ENCODE measurements at regions not wholly inside any gene's neighbourhood (a gene's known extent, or its start where the extent isn't known, plus 50 kb on each side); places are given as distances from the start of the nearest gene placed in this dataset.

- no TSS peak for BruUV-seq (replicated peaks)
- Histone ChIP-seq H3K9ac (replicated peaks; ENCODE audit: extremely low read depth, insufficient read depth, low read length) (no peak overlapping the region), H3K27me3 (ENCODE audit: control insufficient read depth in 2 of 2, insufficient read depth in 2 of 2, low read length in 2 of 2) (no peaks in the 10 kb centered on the region), H3K4me1 (ENCODE audit: control insufficient read depth, extremely low read depth, insufficient read depth, low read length) (peaks cover 7% of the 10 kb centered on the region), H3K27ac (ENCODE audit: insufficient read depth, low read depth, low read length) (no peak overlapping the region), H4K20me1 (replicated peaks; ENCODE audit: control insufficient read depth, extremely low read depth, insufficient read depth, low read length) (no peaks in the 10 kb centered on the region), H3K4me3 (replicated peaks in 1 of 3; ENCODE audit: insufficient read depth in 1 of 3, low read depth in 1 of 3, low read length in 3 of 3) (no peak overlapping the region), H3K9me1 (replicated peaks; ENCODE audit: control insufficient read depth, extremely low read depth, insufficient read depth, low read length) (no peaks in the 10 kb centered on the region), H3K9me3 (replicated peaks; ENCODE audit: control insufficient read depth, insufficient read depth, low read length) (no peaks in the 10 kb centered on the region), H2AFZ (ENCODE audit: low read depth, low read length) (peak overlapping the region; percentile 23), H3K4me2 (ENCODE audit: insufficient read depth, low read length) (peak overlapping the region; percentile 8), H3K36me3 (ENCODE audit: control insufficient read depth in 2 of 2, extremely low read depth in 1 of 2, insufficient read depth in 2 of 2, low read length in 2 of 2) (no peaks in the 10 kb centered on the region), H3K79me2 (ENCODE audit: control insufficient read depth, insufficient read depth, low read length) (no peaks in the 10 kb centered on the region)
- peak; percentile 77 for FAIRE-seq
- ChIA-PET CTCF (interaction anchor here (0.7 to 0.9 kb wide), 2 partner anchors 24 to 450 kb away, joined by 3 to 4 read pairs; no protein-coding TSS in a partner anchor), POLR2A (no interaction called here)
- DNase-seq (ENCODE audit: low read depth, low spot score): peak; percentile 87
- intact Hi-C loops (cut with micrococcal nuclease): no loop called here
- TF ChIP-seq GATA2 (IDR thresholded peaks at IDR 0.05; ENCODE audit: insufficient read depth, insufficient read length, low read depth, low read length) (peak; percentile 63), CTCF (IDR thresholded peaks at IDR 0.05; ENCODE audit: extremely low read depth in 1 of 2, insufficient read depth in 1 of 2, low read depth in 1 of 2, low read length in 2 of 2) (no peak), FOS (IDR thresholded peaks at IDR 0.05; ENCODE audit: borderline replicate concordance, insufficient read depth, low read length) (peak; percentile 59), POLR2AphosphoS5 (IDR thresholded peaks at IDR 0.05; ENCODE audit: insufficient read depth, low read depth, low read length) (no peak)
- dilution Hi-C loops (cut with MboI; ENCODE audit: extremely low pct_ligation_motif_present, low sequenced_read_pairs): no loop called here
Observed at GRCh38 chr5:124824637-124825158, 78.3 kb upstream of the ZNF608 start.

All from endothelial cell of umbilical vein (primary cell).